ENCODE measurements at regions not wholly inside any gene's neighbourhood (a gene's known extent, or its start where the extent isn't known, plus 50 kb on each side); places are given as distances from the start of the nearest gene placed in this dataset.
A peak's percentile ranks its signal among the peaks of the same experiment; 100 is the strongest.

DNA sequence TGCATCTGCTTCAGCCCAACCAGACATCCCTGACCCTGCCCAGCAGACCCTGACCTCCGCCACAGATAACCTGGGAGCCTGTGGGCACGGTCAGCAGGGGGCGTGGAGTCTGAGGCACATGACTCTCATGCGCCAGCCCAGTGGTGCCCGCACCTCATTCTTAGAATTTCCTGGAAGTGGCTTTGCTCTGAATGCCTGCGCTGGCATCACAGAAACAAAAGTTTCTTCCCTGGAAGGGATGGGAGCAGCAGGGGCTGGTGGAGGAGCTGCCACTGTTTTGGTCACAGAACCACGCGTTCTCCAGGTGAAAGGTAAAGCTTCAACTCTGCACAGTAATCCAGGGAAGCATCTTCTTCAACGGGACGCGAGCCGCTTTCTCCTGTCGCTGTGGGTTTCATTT, 67.9 kb upstream of the DUSP22 start:
- no peak overlapping the region for H3K4me3 Mint-ChIP-seq (ENCODE audit: unreplicated experiment)
- H3K27me3 Mint-ChIP-seq (ENCODE audit: unreplicated experiment) = no peaks in the 10 kb centered on the region
- H3K9me3 Mint-ChIP-seq (ENCODE audit: unreplicated experiment) = no peaks in the 10 kb centered on the region
- TF ChIP-seq, protein P1, sequence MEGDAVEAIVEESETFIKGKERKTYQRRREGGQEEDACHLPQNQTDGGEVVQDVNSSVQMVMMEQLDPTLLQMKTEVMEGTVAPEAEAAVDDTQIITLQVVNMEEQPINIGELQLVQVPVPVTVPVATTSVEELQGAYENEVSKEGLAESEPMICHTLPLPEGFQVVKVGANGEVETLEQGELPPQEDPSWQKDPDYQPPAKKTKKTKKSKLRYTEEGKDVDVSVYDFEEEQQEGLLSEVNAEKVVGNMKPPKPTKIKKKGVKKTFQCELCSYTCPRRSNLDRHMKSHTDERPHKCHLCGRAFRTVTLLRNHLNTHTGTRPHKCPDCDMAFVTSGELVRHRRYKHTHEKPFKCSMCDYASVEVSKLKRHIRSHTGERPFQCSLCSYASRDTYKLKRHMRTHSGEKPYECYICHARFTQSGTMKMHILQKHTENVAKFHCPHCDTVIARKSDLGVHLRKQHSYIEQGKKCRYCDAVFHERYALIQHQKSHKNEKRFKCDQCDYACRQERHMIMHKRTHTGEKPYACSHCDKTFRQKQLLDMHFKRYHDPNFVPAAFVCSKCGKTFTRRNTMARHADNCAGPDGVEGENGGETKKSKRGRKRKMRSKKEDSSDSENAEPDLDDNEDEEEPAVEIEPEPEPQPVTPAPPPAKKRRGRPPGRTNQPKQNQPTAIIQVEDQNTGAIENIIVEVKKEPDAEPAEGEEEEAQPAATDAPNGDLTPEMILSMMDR (IDR thresholded peaks at IDR 0.05; ENCODE audit: partially characterized antibody, unreplicated experiment) = no peak
- no peaks in the 10 kb centered on the region for H3K36me3 Mint-ChIP-seq (ENCODE audit: unreplicated experiment)
- peaks cover 12% of the 10 kb centered on the region for H3K4me1 Mint-ChIP-seq (ENCODE audit: low read depth, unreplicated experiment)
- DNase-seq = no peak
- H3K27ac Mint-ChIP-seq (ENCODE audit: unreplicated experiment) = no peak overlapping the region

DNA sequence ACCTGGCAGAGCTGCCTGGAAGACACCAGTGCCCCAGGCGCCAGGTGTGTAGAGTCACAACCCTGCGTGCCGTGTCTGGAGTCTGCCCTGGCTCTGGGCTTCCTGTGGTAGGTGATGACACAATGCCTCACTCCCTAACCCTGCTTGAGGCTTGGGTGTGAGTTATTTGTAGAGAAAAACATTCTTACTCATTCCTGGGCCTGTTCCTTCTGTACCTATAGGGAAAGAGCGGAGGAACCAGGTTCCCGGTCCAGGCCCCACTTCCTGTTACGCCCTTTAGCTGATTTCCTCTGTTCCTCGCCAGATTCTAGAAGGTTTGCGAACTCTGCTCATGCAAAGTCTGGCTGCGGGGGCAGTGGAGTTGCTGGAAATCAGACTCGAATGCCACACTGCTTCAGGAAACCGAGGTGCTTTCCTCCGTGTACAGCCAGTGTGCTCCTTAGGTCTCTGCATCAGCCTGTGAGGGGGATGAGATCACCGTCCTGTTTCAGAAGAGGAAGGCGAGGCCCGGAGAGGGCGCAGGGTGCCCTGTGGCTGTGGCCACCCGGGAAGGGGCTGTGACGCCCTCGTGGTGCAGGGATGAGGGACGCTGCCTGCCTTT, 67.1 kb upstream of the DUSP22 start:
- no peaks in the 10 kb centered on the region for H3K9me3 Mint-ChIP-seq (ENCODE audit: unreplicated experiment)
- H3K4me1 Mint-ChIP-seq (ENCODE audit: low read depth, unreplicated experiment) = peaks cover 12% of the 10 kb centered on the region
- no peaks in the 10 kb centered on the region for H3K36me3 Mint-ChIP-seq (ENCODE audit: unreplicated experiment)
- H3K27me3 Mint-ChIP-seq (ENCODE audit: unreplicated experiment) = no peaks in the 10 kb centered on the region
- TF ChIP-seq, protein P1 (IDR thresholded peaks at IDR 0.05; ENCODE audit: partially characterized antibody, unreplicated experiment) = no peak
- H3K4me3 Mint-ChIP-seq (ENCODE audit: unreplicated experiment) = no peak overlapping the region
- no peak for DNase-seq
- H3K27ac Mint-ChIP-seq (ENCODE audit: unreplicated experiment) = peak overlapping the region; percentile 43

DNA sequence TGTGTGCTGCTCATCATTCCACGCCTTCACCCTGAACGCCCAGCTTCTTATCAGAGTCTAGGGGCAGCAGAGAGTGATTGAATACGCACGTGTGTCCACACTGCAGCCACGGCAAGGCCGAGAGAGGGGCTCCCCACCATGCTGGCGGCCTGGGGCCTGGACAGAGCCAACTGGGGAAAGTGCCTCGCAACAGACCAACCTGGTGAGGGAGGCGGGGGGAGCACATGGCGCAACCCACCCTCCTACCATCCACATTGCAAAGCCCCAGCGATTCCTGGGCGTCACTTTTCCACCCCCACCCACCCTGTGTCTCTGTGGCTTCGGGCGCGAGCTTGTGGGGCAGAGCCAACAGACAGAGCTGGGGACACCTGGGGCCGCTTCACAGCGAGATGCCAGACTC, 66.4 kb upstream of the DUSP22 start:
- no peaks in the 10 kb centered on the region for H3K27me3 Mint-ChIP-seq (ENCODE audit: unreplicated experiment)
- peaks cover 12% of the 10 kb centered on the region for H3K4me1 Mint-ChIP-seq (ENCODE audit: low read depth, unreplicated experiment)
- no peak overlapping the region for H3K27ac Mint-ChIP-seq (ENCODE audit: unreplicated experiment)
- DNase-seq = no peak
- TF ChIP-seq, protein P1 (IDR thresholded peaks at IDR 0.05; ENCODE audit: partially characterized antibody, unreplicated experiment) = no peak
- H3K4me3 Mint-ChIP-seq (ENCODE audit: unreplicated experiment) = no peak overlapping the region
- H3K36me3 Mint-ChIP-seq (ENCODE audit: unreplicated experiment) = no peaks in the 10 kb centered on the region
- no peaks in the 10 kb centered on the region for H3K9me3 Mint-ChIP-seq (ENCODE audit: unreplicated experiment)

DNA sequence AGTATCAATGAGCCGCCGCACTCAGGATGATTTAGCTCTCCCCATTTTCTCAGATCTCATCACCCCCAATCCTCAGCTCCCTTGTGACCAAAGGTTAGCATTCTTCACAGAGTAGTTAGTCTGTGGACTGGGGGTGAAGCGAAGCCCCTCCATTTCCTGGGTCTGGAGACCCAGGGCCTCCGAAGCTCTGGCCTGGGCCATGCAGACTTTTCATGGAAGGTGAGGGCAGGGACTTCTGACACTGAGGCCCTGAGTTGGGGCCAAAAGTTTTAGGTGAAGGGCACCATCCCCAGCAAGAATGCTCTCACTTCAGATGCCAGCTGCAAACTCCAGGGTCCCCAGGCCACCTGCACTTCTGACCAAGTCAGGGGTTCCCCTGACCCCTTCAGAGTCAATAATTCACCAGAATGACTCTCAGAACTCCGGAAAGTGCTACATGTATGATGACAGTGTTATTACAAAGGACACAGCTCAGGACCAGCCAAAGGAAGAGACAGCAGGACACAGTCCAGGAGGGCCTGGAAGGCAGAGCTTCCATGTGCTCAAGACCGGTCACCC, 65.7 kb upstream of the DUSP22 start:
- DNase-seq = no peak
- Mint-ChIP-seq H3K4me3 (ENCODE audit: unreplicated experiment) (no peak overlapping the region), H3K36me3 (ENCODE audit: unreplicated experiment) (no peaks in the 10 kb centered on the region), H3K4me1 (ENCODE audit: low read depth, unreplicated experiment) (peaks cover 12% of the 10 kb centered on the region), H3K27me3 (ENCODE audit: unreplicated experiment) (no peaks in the 10 kb centered on the region), H3K9me3 (ENCODE audit: unreplicated experiment) (no peaks in the 10 kb centered on the region), H3K27ac (ENCODE audit: unreplicated experiment) (no peak overlapping the region)
- TF ChIP-seq, protein P1 (IDR thresholded peaks at IDR 0.05; ENCODE audit: partially characterized antibody, unreplicated experiment) = no peak

DNA sequence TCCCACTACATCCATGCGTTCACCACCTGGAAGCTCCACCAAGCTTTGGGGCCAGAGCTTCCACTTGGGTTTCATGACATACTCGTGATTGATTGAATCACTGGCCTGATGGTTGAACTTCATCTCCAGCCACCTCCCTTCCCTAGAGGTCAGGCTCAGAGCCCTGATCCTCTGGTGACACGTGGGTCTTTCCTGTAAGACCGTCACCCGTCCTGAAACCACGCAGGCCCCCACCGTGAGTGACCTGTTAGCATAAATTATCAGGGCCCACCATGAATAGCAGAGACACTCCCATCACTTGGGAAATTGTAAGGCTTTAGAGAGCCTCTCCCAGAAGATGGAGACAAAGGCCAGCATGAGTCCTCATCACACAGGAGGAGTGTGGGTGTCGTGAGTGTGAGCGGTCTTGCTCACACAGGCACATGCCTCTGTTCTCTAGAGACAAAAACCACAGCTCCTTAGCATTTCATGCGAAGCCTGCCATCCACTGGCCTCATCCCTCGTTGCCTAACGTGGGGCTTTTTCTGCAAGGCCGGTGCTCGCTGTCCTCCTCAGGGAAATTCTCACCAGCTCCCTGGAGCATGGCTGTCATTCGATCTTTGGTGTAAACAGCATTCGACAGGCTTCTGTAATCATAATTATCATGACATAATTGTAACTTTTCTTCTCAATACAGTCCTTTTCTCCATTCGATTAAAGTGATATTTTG, 65.1 kb upstream of the DUSP22 start:
- Mint-ChIP-seq H3K4me1 (ENCODE audit: low read depth, unreplicated experiment) (peaks cover 12% of the 10 kb centered on the region), H3K27ac (ENCODE audit: unreplicated experiment) (no peak overlapping the region), H3K27me3 (ENCODE audit: unreplicated experiment) (no peaks in the 10 kb centered on the region), H3K9me3 (ENCODE audit: unreplicated experiment) (no peaks in the 10 kb centered on the region), H3K4me3 (ENCODE audit: unreplicated experiment) (no peak overlapping the region), H3K36me3 (ENCODE audit: unreplicated experiment) (no peaks in the 10 kb centered on the region)
- TF ChIP-seq, protein P1 (IDR thresholded peaks at IDR 0.05; ENCODE audit: partially characterized antibody, unreplicated experiment) = no peak
- DNase-seq = no peak

Data from glutamatergic neuron (in vitro differentiated cells).